HepG2 (cell line): ENCODE measurements at regions not wholly inside any gene's neighbourhood (a gene's known extent, or its start where the extent isn't known, plus 50 kb on each side); places are given as distances from the start of the nearest gene placed in this dataset.

ENCODE experiments used
- ATAC-seq: fragments of 200-7000 bp; cut with Tn5 transposase; 3 replicates; pipeline ENCODE4 v1.9.1; 2020; ENCODE audit warnings: mild to moderate bottlenecking, moderate library complexity
- BruUV-seq: library from RNA; stranded (reverse); fragments of 400-500 nt; replicated peaks from 2 replicates; lab custom pipeline; 2021; lab: Mats Ljungman, UMichigan
- CTCF ChIA-PET: fragments of 300-600 bp; formaldehyde crosslinking; extraction: SDS; loops from one replicate; lab custom pipeline; 2021; ENCODE audit warnings: low total read pairs, inconsistent platforms, low intra/inter-chr PET ratio; lab: Yijun Ruan, JAX
- POLR2A ChIA-PET: fragments of 350-600 bp; sonication (Branson Sonifier 250); formaldehyde crosslinking; loops from one replicate; lab custom pipeline; 2020; ENCODE audit warnings: antibody characterized with exemption, inconsistent platforms; lab: Yijun Ruan, JAX
- DNase-seq: peaks from one replicate; pipeline ENCODE4 v3.0.0-alpha.2; 2015; ENCODE audit warnings: low spot score
- FAIRE-seq: peaks from 3 replicates; lab custom pipeline; 2011; peaks lifted over from hg19 to GRCh38; lab: Jason Lieb, UNC
- H2AFZ ChIP-seq: one replicate; pipeline ENCODE4 v1.6.1; 2011; ENCODE audit warnings: low read length, inconsistent platforms
- H3K27ac ChIP-seq: fragments of 300-600 bp; 3 replicates; pipeline ENCODE4 v1.8.0; 2011; ENCODE audit warnings: mixed run types, mild to moderate bottlenecking, mixed read lengths, low read length, inconsistent platforms; ENCODE audit not compliant: insufficient read depth; ENCODE audit errors: extremely low read length
- H3K27me3 ChIP-seq, 2 experiments: fragments of 200-600 bp in 1 of 2; 2 replicates in 1 of 2; 3 replicates in 1 of 2; pipeline versions ENCODE4 v1.6.0 to v1.8.0; 2011; ENCODE audit warnings: low read length in 2 of 2, mild to moderate bottlenecking in 2 of 2, moderate library complexity in 2 of 2, inconsistent platforms in 1 of 2; ENCODE audit not compliant: insufficient read depth in 2 of 2, control insufficient read depth in 1 of 2
- H3K36me3 ChIP-seq, 2 experiments: fragments of 200-600 bp in 1 of 2; replicated peaks in 1 of 2; 2 replicates in 1 of 2; 3 replicates in 1 of 2; pipeline versions ENCODE4 v1.5.1 to v1.8.0; 2011; ENCODE audit warnings: low read length in 2 of 2, inconsistent platforms in 1 of 2; ENCODE audit not compliant: insufficient read depth in 2 of 2, control insufficient read depth in 1 of 2
- H3K4me1 ChIP-seq: 2 replicates; pipeline ENCODE4 v1.5.1; 2012; ENCODE audit warnings: low read length, inconsistent platforms; ENCODE audit not compliant: insufficient read depth
- H3K4me2 ChIP-seq: 2 replicates; pipeline ENCODE4 v1.6.0; 2011; ENCODE audit warnings: low read depth, low read length, inconsistent platforms
- H3K4me3 ChIP-seq, 3 experiments: fragments of 200-600 bp in 1 of 3; sonication (generic), shearing (Covaris generic) in 1 of 3; replicated peaks in 1 of 3; 2 replicates each; pipeline ENCODE4 v1.5.1; 2011 to 2016; ENCODE audit warnings: low read length in 3 of 3, inconsistent platforms in 2 of 3, low read depth in 2 of 3, mild to moderate bottlenecking in 2 of 3, control low read depth in 1 of 3, mixed read lengths in 1 of 3; ENCODE audit not compliant: insufficient read depth in 1 of 3
- H3K79me2 ChIP-seq: one replicate; pipeline ENCODE4 v1.6.1; 2011; ENCODE audit warnings: low read length, inconsistent platforms; ENCODE audit not compliant: insufficient read depth
- H3K9ac ChIP-seq: 2 replicates; pipeline ENCODE4 v1.6.0; 2011; ENCODE audit warnings: mild to moderate bottlenecking, low read depth, low read length, inconsistent platforms; ENCODE audit not compliant: insufficient read depth
- H3K9me3 ChIP-seq: 2 replicates; pipeline ENCODE4 v1.5.1; 2012; ENCODE audit warnings: mild to moderate bottlenecking, low read length
- H4K20me1 ChIP-seq: 2 replicates; pipeline ENCODE4 v1.6.0; 2011; ENCODE audit warnings: inconsistent platforms, mild to moderate bottlenecking, low read length, moderate library complexity; ENCODE audit not compliant: insufficient read depth
- BCL6 ChIP-seq: IDR thresholded peaks from 2 replicates; pipeline ENCODE4 v1.6.1; 2016; ENCODE audit warnings: missing genetic modification reagents, missing compliant biosample characterization
- GZF1 ChIP-seq: sonication (generic); formaldehyde crosslinking; IDR thresholded peaks from 2 replicates; pipeline ENCODE4 v1.5.1; 2020; ENCODE audit warnings: mild to moderate bottlenecking, missing genetic modification reagents
- PHF20 ChIP-seq: sonication (generic); formaldehyde crosslinking; IDR thresholded peaks from 2 replicates; pipeline ENCODE4 v1.5.0; 2020; ENCODE audit warnings: mild to moderate bottlenecking, missing genetic modification reagents
- RFXAP ChIP-seq: sonication (generic); formaldehyde crosslinking; IDR thresholded peaks from 2 replicates; pipeline ENCODE4 v1.4.0; 2020; ENCODE audit warnings: missing genetic modification reagents, borderline replicate concordance
- SETDB1 ChIP-seq: sonication (generic); formaldehyde crosslinking; IDR thresholded peaks from 2 replicates; pipeline ENCODE4 v1.5.1; 2020; ENCODE audit warnings: missing genetic modification reagents, mild to moderate bottlenecking, borderline replicate concordance
- SIX4 ChIP-seq: sonication (generic); formaldehyde crosslinking; IDR thresholded peaks from 2 replicates; pipeline ENCODE4 v1.4.0; 2020; ENCODE audit warnings: missing genetic modification reagents
- YEATS4 ChIP-seq: sonication (generic); formaldehyde crosslinking; IDR thresholded peaks from 2 replicates; pipeline ENCODE4 v1.4.0; 2020; ENCODE audit warnings: missing genetic modification reagents, borderline replicate concordance
- ZNF556 ChIP-seq: sonication (generic); formaldehyde crosslinking; IDR thresholded peaks from 2 replicates; pipeline ENCODE4 v1.4.0; 2020; ENCODE audit warnings: mild to moderate bottlenecking, missing genetic modification reagents, borderline replicate concordance
- ZNF687 ChIP-seq: sonication (generic); formaldehyde crosslinking; IDR thresholded peaks from 2 replicates; pipeline ENCODE4 v1.5.1; 2020; ENCODE audit warnings: mild to moderate bottlenecking, missing genetic modification reagents, moderate library complexity
- whole genome bisulfite sequencing: methylation state at CpG from one replicate; pipeline ENCODE4 v1.1.6; 2017; ENCODE audit warnings: low lambda C conversion rate; 5-methylcytosine and 5-hydroxymethylcytosine counted together
- in situ Hi-C: cut with HindIII; loops from 2 replicates; pipeline ENCODE4 v1.10.0; 2017; ENCODE audit warnings: low pct_unique_long_range_greater_than_20kb; ENCODE audit not compliant: extremely low pct_ligation_motif_present
- intact Hi-C: fragments of 100-400 bp; cut with micrococcal nuclease; formaldehyde crosslinking; loops from one replicate; pipeline ENCODE4 v1.10.0; 2022; ENCODE audit not compliant: unreplicated experiment

DNA sequence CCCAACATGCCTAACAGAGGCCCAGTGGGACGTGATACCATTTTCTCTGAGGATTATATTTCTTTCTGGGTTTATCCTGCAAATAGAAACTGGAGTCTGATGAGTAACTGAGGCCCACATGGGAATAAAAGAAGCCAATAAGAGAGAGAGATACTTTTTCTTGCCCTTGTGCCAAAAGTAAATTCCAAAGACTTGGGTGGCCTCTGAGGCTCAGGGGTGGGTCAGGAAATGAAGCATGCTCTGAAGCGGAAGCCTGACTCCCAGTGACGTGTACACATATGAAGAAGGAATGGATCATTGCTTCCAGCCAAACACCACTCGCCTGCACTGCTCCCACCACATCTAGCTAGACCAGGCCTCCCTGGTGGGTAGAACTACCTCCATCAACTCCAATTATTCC, 273.6 kb upstream of the NCKAP5 start (continued):
- no peak for TF ChIP-seq ZNF556

DNA sequence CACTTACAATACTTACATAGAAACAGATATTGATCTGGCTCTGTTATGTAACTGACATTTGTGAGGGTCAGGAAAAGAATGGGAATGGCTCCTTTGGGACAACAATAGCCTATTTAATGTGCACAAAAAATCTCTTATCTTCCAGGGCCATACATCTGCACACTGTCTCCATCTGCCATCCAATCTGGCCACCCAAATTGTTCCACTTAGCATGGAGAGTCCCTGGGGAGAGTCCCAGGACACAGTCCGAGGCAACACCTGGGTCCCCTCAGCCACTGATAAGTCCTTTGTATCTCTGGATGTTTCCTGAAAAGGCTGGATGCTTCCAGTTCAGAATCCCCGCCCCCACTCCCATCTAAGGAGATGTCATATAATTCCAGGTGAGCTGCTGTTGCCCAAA, 274.2 kb upstream of the NCKAP5 start:
- in situ Hi-C loops = loop anchor here (10.0 kb wide), 1 partner anchor 1188 kb away; no protein-coding TSS in a partner anchor
- no peaks in the 10 kb centered on the region for H3K9me3 ChIP-seq
- H3K4me3 ChIP-seq = no peak overlapping the region
- ATAC-seq (no peak), DNase-seq (no peak)
- no peaks in the 10 kb centered on the region for H3K27me3 ChIP-seq
- H2AFZ ChIP-seq = no peak overlapping the region
- no peak overlapping the region for H3K27ac ChIP-seq
- H3K9ac ChIP-seq = no peak overlapping the region
- no peak overlapping the region for H3K4me2 ChIP-seq
- intact Hi-C loops = loop anchor here (10.0 kb wide), 1 partner anchor 1578 kb away; no protein-coding TSS in a partner anchor
- CTCF ChIA-PET = no interaction called here
- POLR2A ChIA-PET = no interaction called here
- WGBS = 0% methylated on average over 2 of the region's 2 CpGs
- TF ChIP-seq SIX4 (CRISPR knock-in tag) (no peak), PHF20 (CRISPR knock-in tag) (no peak), BCL6 (CRISPR knock-in tag) (0 out of 2 replicates have a peak, but pooled peaks have one; percentile 27), YEATS4 (CRISPR knock-in tag) (no peak), RFXAP (CRISPR knock-in tag) (no peak), SETDB1 (CRISPR knock-in tag) (no peak), GZF1 (no peak), ZNF687 (CRISPR knock-in tag) (no peak)
- TF ChIP-seq, all 625 proteins: peak for 1
- Histone ChIP-seq H3K79me2 (no peaks in the 10 kb centered on the region), H3K4me1 (no peaks in the 10 kb centered on the region), H4K20me1 (no peaks in the 10 kb centered on the region), H3K36me3 (no peaks in the 10 kb centered on the region)
- no peak for FAIRE-seq
- no TSS peak for BruUV-seq
